Colonic mucosa (tissue), 4 donors: ENCODE measurements at regions not wholly inside any gene's neighbourhood (a gene's known extent, or its start where the extent isn't known, plus 50 kb on each side); places are given as distances from the start of the nearest gene placed in this dataset.

Experiments used
- DNase-seq: peaks from one replicate; pipeline ENCODE4 v3.0.0-alpha.2; 2020
- H3K27ac ChIP-seq: fragments of 200-600 bp; one replicate; pipeline ENCODE4 v1.8.0; 2021
- H3K27me3 ChIP-seq: fragments of 200-600 bp; one replicate; pipeline ENCODE4 v1.8.0; 2021
- H3K36me3 ChIP-seq: fragments of 200-600 bp; one replicate; pipeline ENCODE4 v1.8.0; 2021
- H3K4me1 ChIP-seq: fragments of 200-600 bp; one replicate; pipeline ENCODE4 v1.8.0; 2021; ENCODE audit warnings: mild to moderate bottlenecking
- H3K4me3 ChIP-seq: fragments of 200-600 bp; one replicate; pipeline ENCODE4 v1.8.0; 2021
- H3K9ac ChIP-seq, 2 donors: one replicate each; pipeline ENCODE4 v1.7.0; 2013; ENCODE audit warnings: control low read depth in 2 of 2, low read depth in 2 of 2, low read length in 2 of 2
- H3K9me3 ChIP-seq: fragments of 200-600 bp; one replicate; pipeline ENCODE4 v1.8.0; 2021
- intact Hi-C: fragments of 100-400 bp; cut with DNase I; formaldehyde crosslinking; loops from one replicate; pipeline ENCODE4 v1.14.1; 2022
- TF ChIP-seq, protein P1 (sequence below): fragments of 200-600 bp; IDR thresholded peaks from one replicate; pipeline ENCODE4 v1.8.0; 2022; ENCODE audit warnings: antibody characterized with exemption, mild to moderate bottlenecking
- donor health status: healthy.
- donor health status: DM: no; HTN: no; CAD: no.
- donor health status: DM: no; HTN: no; CAD: no.

DNA sequence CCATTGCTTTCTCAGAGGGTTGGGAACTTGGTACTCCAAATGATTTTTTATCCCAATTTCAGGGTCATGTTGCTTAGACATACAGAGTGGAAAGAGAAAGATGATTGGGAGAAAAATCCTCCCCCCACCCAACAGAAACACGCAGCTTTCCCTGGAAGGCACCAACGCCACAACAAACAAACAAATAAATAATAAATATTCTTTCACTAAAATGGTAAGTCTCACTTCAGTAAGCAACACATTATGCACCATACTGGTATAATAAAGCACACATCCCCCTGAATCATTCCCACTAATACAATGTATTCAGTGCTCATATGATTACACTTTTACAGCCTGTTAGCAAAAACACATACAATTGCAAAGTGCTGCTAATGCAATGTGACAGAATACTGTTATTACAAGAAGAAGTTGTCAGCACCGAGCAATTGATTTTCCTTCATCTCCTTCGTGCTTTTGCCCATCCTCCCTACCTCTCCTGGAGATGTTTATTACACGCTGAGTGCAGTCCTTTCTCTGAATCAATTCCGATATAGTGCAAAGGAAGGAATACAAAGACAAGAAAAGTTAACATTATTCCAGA lies 359.9 kb downstream of the TXNL1 start:
- H3K4me1 ChIP-seq = no peaks in the 10 kb centered on the region
- intact Hi-C loops = no loop called here

DNA sequence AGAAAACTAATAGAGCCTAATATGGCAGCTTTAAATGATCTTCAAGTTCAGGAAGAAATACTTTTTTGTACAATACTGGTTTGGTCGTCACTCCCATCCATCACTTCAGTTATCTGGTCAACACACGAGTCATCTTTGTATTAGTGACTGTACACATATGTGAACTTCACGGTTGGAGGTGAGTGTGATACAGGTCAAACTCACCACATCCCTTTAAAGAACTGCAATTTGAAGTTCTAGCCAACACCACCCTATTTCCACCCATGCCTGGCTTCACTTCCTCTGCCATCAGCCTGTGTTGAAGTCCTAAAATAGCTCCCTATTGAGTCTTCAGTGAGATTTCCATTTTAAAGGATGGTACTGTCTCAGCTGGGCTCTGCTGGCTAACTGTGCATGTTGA lies 361.9 kb downstream of the TXNL1 start:
- no peak overlapping the region for H3K9ac ChIP-seq
- TF ChIP-seq, protein P1, sequence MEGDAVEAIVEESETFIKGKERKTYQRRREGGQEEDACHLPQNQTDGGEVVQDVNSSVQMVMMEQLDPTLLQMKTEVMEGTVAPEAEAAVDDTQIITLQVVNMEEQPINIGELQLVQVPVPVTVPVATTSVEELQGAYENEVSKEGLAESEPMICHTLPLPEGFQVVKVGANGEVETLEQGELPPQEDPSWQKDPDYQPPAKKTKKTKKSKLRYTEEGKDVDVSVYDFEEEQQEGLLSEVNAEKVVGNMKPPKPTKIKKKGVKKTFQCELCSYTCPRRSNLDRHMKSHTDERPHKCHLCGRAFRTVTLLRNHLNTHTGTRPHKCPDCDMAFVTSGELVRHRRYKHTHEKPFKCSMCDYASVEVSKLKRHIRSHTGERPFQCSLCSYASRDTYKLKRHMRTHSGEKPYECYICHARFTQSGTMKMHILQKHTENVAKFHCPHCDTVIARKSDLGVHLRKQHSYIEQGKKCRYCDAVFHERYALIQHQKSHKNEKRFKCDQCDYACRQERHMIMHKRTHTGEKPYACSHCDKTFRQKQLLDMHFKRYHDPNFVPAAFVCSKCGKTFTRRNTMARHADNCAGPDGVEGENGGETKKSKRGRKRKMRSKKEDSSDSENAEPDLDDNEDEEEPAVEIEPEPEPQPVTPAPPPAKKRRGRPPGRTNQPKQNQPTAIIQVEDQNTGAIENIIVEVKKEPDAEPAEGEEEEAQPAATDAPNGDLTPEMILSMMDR = no peak
- no peak for DNase-seq
- H3K36me3 ChIP-seq = no peaks in the 10 kb centered on the region
- intact Hi-C loops = no loop called here
- H3K27ac ChIP-seq = no peak overlapping the region
- no peaks in the 10 kb centered on the region for H3K27me3 ChIP-seq
- H3K4me1 ChIP-seq = no peaks in the 10 kb centered on the region
- no peaks in the 10 kb centered on the region for H3K9me3 ChIP-seq
- no peak overlapping the region for H3K4me3 ChIP-seq

More for the DNA sequence above, 359.9 kb downstream of the TXNL1 start:
- Histone ChIP-seq H3K4me3 (no peak overlapping the region), H3K36me3 (no peaks in the 10 kb centered on the region), H3K27me3 (no peaks in the 10 kb centered on the region), H3K9me3 (no peaks in the 10 kb centered on the region), H3K9ac (no peak overlapping the region), H3K27ac (no peak overlapping the region)
- TF ChIP-seq, protein P1 = no peak
- no peak for DNase-seq

DNA sequence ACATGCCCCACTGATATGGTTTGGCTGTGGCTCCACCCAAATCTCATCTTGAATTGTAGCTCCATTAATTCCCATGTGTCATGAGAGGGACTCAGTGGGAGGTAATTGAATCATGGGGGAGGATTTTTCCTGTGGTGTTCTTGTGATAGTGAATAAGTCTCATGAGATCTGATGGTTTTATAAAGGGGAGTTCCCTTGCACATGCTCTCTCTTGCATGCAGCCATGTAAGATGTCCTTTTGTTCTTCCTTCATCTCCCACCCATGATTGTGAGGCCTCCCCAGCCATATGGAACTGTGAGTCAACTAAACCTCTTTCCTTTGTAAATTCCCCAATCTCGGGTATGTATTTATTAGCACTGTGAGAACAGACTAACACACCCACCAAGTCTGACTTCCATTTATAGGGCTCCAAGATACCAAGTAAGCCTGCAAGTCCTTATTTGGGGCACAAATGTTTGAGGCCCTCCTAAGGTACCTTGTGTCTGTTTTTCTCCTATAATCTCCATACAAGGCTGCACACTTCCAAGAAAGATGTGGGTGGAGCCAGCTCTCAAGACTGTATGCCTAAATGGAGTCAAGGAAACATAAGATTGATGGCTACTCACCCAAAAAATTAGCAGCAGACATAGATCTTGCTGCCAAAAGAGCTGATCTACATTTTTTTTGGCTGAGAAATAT lies 364.7 kb downstream of the TXNL1 start:
- Histone ChIP-seq H3K4me3 (no peak overlapping the region), H3K27ac (no peak overlapping the region), H3K9me3 (no peaks in the 10 kb centered on the region), H3K36me3 (no peaks in the 10 kb centered on the region), H3K9ac (no peak overlapping the region), H3K4me1 (no peaks in the 10 kb centered on the region), H3K27me3 (no peaks in the 10 kb centered on the region)
- TF ChIP-seq, protein P1 = no peak
- no peak for DNase-seq
- intact Hi-C loops = no loop called here

DNA sequence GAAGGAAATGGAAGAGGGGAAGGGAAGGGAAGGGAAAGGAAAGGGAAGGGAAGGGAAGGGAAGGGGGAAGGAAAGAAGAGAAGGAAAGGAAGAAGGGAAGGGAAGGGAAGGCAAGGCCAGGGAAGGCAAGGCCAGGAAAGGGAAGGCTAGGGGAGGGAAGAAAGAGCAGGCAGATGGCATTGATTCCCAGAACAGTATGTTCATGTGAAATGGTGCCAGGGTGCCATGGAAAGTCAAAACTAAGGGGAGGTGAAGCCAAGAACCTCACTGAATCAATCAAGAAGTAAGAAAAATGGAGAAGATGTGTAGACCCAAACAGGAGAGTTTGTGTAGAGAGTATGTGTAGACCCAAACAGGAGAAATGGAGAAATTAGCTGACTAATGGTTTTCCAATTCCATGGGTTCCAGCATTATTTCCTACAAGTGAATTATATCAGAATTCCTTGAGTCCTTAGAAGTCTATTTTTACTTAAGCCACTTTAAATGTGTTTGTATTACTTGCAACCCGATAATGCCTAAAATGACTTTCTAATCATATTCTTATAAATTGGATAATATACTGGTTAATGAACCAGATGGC lies 367.6 kb downstream of the TXNL1 start:
- H3K27me3 ChIP-seq = no peaks in the 10 kb centered on the region
- H3K27ac ChIP-seq = no peak overlapping the region
- no peaks in the 10 kb centered on the region for H3K4me1 ChIP-seq
- intact Hi-C loops = no loop called here
- TF ChIP-seq, protein P1 = no peak
- H3K36me3 ChIP-seq = no peaks in the 10 kb centered on the region
- H3K9ac ChIP-seq = no peak overlapping the region
- no peak overlapping the region for H3K4me3 ChIP-seq
- no peaks in the 10 kb centered on the region for H3K9me3 ChIP-seq
- DNase-seq = no peak

DNA sequence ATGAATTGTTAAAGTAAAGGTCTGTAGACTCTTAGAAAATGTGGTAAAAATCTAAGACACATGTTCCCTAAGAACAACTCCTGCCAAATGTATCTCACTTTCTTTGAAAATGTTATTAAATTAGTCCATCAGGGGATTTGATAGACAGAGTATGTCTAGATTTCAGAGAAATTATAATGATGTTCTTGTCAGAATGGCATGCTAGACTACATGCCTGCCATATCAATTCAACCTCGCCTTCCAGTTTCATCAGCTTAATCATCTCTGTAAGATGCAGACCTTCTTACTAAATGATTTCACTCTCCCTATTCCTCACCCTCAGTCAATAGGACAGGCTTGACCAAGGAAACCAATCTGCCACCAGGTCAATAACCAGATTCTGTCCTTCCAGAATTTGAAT lies 368.4 kb downstream of the TXNL1 start:
- Histone ChIP-seq H3K9me3 (no peaks in the 10 kb centered on the region), H3K4me3 (no peak overlapping the region), H3K4me1 (no peaks in the 10 kb centered on the region), H3K9ac (no peak overlapping the region), H3K27me3 (no peaks in the 10 kb centered on the region), H3K36me3 (no peaks in the 10 kb centered on the region), H3K27ac (no peak overlapping the region)
- no peak for DNase-seq
- TF ChIP-seq, protein P1 = no peak
- intact Hi-C loops = no loop called here
